ENCODE measurements at regions not wholly inside any gene's neighbourhood (a gene's known extent, or its start where the extent isn't known, plus 50 kb on each side); places are given as distances from the start of the nearest gene placed in this dataset.
"Not testable (repeated sequence)": the region's sequence is repeated elsewhere in the genome, so short reads cannot be mapped to it uniquely, and the experiment has no call there.

DNA sequence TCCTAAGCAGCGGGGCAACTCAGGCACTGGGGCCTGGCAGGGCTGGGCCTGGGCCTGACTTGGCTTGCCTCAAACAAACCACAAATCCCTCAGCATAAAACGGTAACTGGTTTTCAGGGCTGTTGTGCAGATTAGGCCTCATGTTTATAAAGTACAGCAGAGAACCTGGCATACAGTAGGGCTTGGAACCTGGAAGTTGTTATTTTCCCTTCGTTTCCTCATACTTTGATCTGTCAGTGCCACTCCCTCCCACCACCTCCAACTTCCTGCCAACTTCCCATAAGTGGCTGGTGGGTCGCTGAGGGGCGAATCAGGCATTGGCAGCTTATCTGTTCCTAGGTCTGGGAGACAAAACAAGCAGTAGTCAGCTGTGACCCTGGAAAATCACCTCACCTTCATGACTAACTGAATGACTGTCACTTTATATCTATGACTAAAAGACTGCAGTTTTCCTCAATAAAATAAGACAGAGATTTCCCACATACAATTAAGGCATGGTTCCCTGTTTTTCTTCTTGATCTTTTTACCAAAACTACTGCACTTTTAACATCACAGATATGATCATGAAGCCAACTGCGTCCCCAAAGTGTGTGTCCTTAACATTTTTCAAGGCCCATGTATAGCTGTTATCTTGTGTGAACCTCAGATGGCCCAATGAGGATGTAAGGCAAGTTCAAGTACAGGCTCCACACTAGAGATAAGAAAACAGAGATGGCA is 94.5 kb downstream of the TRIM69 start (continued):
- TF ChIP-seq, protein P1, sequence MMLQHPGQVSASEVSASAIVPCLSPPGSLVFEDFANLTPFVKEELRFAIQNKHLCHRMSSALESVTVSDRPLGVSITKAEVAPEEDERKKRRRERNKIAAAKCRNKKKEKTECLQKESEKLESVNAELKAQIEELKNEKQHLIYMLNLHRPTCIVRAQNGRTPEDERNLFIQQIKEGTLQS (IDR thresholded peaks at IDR 0.05) = peak; percentile 37
- TF ChIP-seq, protein P1 (CRISPR knock-in tag; conservative IDR thresholded peaks at IDR 0.05) = not testable (repeated sequence)
- TF ChIP-seq DPF2 (IDR thresholded peaks at IDR 0.05) (peak; percentile 75), CBFA2T2 (conservative IDR thresholded peaks at IDR 0.05) (peak; percentile 13; the same call in 1 of the 2 replicates), ATF7 (IDR thresholded peaks at IDR 0.05) (0 out of 2 replicates have a peak, but pooled peaks have one; percentile 13), ZNF316 (IDR thresholded peaks at IDR 0.05) (peak; percentile 23; the same call in 1 of the 2 replicates), DMBX1 (CRISPR knock-in tag; IDR thresholded peaks at IDR 0.05; ENCODE audit: borderline replicate concordance) (peak; percentile 67; the same call in 1 of the 2 replicates), MAFG (tag; conservative IDR thresholded peaks at IDR 0.05) (peak; percentile 54), TRIM24 (IDR thresholded peaks at IDR 0.05) (0 out of 4 replicates have a peak, but pooled peaks of 1 of the 2 experiments have one; percentile 11), ARID1B (IDR thresholded peaks at IDR 0.05) (peak; percentile 57), SMARCA4 (IDR thresholded peaks at IDR 0.05) (peak; percentile 53; the same call in 1 of the 2 replicates), NR2C2 (tag; IDR thresholded peaks at IDR 0.05) (peak; percentile 29; the same call in 1 of the 2 replicates), L3MBTL2 (IDR thresholded peaks at IDR 0.05) (peak; percentile 58; the same call in 1 of the 2 replicates), MTA1 (IDR thresholded peaks at IDR 0.05; ENCODE audit: borderline replicate concordance) (0 out of 2 replicates have a peak, but pooled peaks have one; percentile 19), ESRRA (IDR thresholded peaks at IDR 0.05; ENCODE audit: borderline replicate concordance, low read depth) (0 out of 2 replicates have a peak, but pooled peaks have one; percentile 20), ZNF583 (CRISPR knock-in tag; IDR thresholded peaks at IDR 0.05) (0 out of 2 replicates have a peak, but pooled peaks have one; percentile 23), NR4A1 (tag; IDR thresholded peaks at IDR 0.05) (peak; percentile 35; the same call in 1 of the 2 replicates), CTBP1 (IDR thresholded peaks at IDR 0.05; ENCODE audit: borderline replicate concordance) (peak; percentile 21; the same call in 1 of the 2 replicates), FOSL1 (tag; conservative IDR thresholded peaks at IDR 0.05) (peak; percentile 56; the same call in 1 of the 2 replicates), NR2C1 (tag; IDR thresholded peaks at IDR 0.05) (peak; percentile 10; the same call in 1 of the 2 replicates), MEIS2 (IDR thresholded peaks at IDR 0.05; ENCODE audit: partially characterized antibody) (peak; percentile 3), NFE2 (IDR thresholded peaks at IDR 0.05; ENCODE audit: low read depth) (peak; percentile 33), BRD4 (IDR thresholded peaks at IDR 0.05) (0 out of 2 replicates have a peak, but pooled peaks have one; percentile 43), NFRKB (IDR thresholded peaks at IDR 0.05; ENCODE audit: low read depth) (peak; percentile 62; the same call in 1 of the 2 replicates)
- not testable (repeated sequence) for TF ChIP-seq NR2C2 (CRISPR knock-in tag; IDR thresholded peaks at IDR 0.05); NR4A1 (CRISPR knock-in tag; IDR thresholded peaks at IDR 0.05); NR2C1 (IDR thresholded peaks at IDR 0.05)
- TF ChIP-seq, protein P2, sequence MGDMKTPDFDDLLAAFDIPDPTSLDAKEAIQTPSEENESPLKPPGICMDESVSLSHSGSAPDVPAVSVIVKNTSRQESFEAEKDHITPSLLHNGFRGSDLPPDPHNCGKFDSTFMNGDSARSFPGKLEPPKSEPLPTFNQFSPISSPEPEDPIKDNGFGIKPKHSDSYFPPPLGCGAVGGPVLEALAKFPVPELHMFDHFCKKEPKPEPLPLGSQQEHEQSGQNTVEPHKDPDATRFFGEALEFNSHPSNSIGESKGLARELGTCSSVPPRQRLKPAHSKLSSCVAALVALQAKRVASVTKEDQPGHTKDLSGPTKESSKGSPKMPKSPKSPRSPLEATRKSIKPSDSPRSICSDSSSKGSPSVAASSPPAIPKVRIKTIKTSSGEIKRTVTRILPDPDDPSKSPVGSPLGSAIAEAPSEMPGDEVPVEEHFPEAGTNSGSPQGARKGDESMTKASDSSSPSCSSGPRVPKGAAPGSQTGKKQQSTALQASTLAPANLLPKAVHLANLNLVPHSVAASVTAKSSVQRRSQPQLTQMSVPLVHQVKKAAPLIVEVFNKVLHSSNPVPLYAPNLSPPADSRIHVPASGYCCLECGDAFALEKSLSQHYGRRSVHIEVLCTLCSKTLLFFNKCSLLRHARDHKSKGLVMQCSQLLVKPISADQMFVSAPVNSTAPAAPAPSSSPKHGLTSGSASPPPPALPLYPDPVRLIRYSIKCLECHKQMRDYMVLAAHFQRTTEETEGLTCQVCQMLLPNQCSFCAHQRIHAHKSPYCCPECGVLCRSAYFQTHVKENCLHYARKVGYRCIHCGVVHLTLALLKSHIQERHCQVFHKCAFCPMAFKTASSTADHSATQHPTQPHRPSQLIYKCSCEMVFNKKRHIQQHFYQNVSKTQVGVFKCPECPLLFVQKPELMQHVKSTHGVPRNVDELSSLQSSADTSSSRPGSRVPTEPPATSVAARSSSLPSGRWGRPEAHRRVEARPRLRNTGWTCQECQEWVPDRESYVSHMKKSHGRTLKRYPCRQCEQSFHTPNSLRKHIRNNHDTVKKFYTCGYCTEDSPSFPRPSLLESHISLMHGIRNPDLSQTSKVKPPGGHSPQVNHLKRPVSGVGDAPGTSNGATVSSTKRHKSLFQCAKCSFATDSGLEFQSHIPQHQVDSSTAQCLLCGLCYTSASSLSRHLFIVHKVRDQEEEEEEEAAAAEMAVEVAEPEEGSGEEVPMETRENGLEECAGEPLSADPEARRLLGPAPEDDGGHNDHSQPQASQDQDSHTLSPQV (IDR thresholded peaks at IDR 0.05) = peak; percentile 70

All from K562 (cell line).